GM12875 (cell line): ENCODE measurements at regions not wholly inside any gene's neighbourhood (a gene's known extent, or its start where the extent isn't known, plus 50 kb on each side); places are given as distances from the start of the nearest gene placed in this dataset.

Source experiments
- H3K4me3 ChIP-seq: one replicate; pipeline ENCODE4 v1.5.1; 2011; ENCODE audit warnings: low read depth, low read length, control low read depth
- TF ChIP-seq, protein P1 (sequence below): IDR thresholded peaks from 2 replicates; pipeline ENCODE4 v1.5.1; 2011; ENCODE audit warnings: low read depth, mild to moderate bottlenecking, control low read depth, inconsistent platforms, low read length, moderate library complexity, borderline replicate concordance; ENCODE audit not compliant: insufficient read depth

GRCh38 chr3:127405010-127405598, 117.3 kb upstream of the PRR20G start:
- H3K4me3 ChIP-seq, result no peak overlapping the region
- TF ChIP-seq, protein P1, sequence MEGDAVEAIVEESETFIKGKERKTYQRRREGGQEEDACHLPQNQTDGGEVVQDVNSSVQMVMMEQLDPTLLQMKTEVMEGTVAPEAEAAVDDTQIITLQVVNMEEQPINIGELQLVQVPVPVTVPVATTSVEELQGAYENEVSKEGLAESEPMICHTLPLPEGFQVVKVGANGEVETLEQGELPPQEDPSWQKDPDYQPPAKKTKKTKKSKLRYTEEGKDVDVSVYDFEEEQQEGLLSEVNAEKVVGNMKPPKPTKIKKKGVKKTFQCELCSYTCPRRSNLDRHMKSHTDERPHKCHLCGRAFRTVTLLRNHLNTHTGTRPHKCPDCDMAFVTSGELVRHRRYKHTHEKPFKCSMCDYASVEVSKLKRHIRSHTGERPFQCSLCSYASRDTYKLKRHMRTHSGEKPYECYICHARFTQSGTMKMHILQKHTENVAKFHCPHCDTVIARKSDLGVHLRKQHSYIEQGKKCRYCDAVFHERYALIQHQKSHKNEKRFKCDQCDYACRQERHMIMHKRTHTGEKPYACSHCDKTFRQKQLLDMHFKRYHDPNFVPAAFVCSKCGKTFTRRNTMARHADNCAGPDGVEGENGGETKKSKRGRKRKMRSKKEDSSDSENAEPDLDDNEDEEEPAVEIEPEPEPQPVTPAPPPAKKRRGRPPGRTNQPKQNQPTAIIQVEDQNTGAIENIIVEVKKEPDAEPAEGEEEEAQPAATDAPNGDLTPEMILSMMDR, result no peak

DNA sequence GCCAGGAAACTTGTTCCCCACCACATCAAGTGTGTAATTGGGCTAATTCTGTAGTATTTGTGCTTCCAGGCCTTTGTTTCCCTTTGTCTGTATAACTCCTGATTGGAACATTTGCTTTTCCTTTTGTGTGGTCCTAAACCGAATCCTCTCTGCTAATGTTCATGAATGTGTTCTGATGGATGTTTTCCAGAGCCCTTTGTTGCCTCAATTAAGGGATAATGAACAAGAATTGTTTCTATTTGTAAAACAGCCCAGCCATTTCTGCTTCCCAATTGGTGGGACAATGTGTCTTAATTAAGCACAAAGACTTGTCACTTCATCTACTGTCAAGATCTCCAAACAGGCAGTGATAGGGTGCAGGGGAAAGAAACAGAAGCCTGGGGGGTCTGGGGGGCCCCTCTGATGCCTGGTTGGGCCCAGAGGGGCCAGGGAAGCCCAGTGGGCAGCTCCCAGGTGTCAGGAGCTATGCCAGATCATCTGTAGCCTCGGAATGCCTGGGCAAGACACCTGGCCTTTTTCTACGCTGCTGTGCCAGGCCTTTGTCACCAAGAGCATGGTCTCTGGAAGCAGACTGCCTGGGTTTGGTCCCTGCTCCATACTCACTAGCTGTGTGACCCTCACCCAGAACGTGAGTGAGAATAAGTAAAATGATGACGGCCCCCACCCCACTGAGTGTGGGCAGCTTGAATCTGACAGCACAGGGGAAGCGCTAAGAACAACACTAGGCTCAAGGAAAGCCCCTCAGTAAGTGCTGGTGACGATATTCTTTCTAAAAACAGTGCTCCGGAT, 116.6 kb upstream of the PRR20G start:
- no peak overlapping the region for H3K4me3 ChIP-seq
- TF ChIP-seq, protein P1, result no peak

GRCh38 chr3:127403795-127404194, 115.9 kb upstream of the PRR20G start:
- TF ChIP-seq, protein P1, result no peak
- no peak overlapping the region for H3K4me3 ChIP-seq

GRCh38 chr3:127399154-127399553, 111.3 kb upstream of the PRR20G start:
- H3K4me3 ChIP-seq, result no peak overlapping the region
- TF ChIP-seq, protein P1, result no peak

- no peak overlapping the region for H3K4me3 ChIP-seq
- TF ChIP-seq, protein P1, result no peak
Measured at GRCh38 chr3:127396473-127396872, 108.6 kb upstream of the PRR20G start.

DNA sequence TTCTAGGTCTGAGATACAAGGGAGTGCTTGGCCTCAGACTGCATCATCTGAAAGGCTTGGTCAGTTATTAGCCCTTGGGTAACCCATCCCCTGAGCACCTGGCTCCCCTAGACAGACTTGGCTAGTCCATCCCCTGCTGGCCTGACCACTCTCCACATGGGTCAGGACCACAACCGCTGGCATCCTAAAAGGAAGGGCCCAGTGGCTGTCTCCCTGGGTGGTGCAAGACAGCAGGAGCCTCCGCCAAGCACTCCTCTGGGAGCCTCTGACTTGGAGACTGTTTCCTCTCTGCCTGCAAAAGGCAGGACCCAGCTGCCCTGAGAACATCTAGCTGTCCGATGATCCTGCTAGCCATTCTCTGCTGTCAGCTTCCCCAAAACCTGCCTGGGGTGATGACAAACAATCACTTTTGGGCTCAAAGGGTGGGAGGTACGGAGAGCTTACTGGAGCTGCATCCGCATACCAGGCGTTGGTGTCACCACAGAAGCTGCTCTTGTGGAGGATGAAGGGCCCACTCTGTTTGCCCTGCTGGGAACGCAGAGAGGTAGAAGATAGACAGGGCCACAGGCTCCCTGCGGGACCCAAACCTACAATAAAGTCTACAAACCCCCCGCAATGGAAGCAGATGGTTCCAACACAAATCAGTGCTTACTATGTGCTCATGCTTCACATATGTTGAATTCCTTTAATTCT, 108.0 kb upstream of the PRR20G start:
- TF ChIP-seq, protein P1, result no peak
- H3K4me3 ChIP-seq, result no peak overlapping the region
